Superior temporal gyrus (tissue), 1 donor: ENCODE measurements at regions not wholly inside any gene's neighbourhood (a gene's known extent, or its start where the extent isn't known, plus 50 kb on each side); places are given as distances from the start of the nearest gene placed in this dataset.
A peak's percentile ranks its signal among the peaks of the same experiment; 100 is the strongest.
"Not testable (repeated sequence)": the region's sequence is repeated elsewhere in the genome, so short reads cannot be mapped to it uniquely, and the experiment has no call there.

Experiments
- DNase-seq: peaks from one replicate; pipeline ENCODE4 v3.0.0-alpha.2; 2016; ENCODE audit errors: extremely low spot score

- not testable (repeated sequence) for DNase-seq
These were observed 134.2 kb upstream of the BASP1 start for GRCh38 chr5:17083276-17083675.

- no peak for DNase-seq
These were observed 130.4 kb upstream of the BASP1 start for GRCh38 chr5:17087035-17087434.

GRCh38 chr5:17088051-17088450, 129.4 kb upstream of the BASP1 start:
- no peak for DNase-seq

GRCh38 chr5:17089001-17089400, 128.4 kb upstream of the BASP1 start:
- no peak for DNase-seq

- no peak for DNase-seq
These were observed 127.7 kb upstream of the BASP1 start for GRCh38 chr5:17089690-17090089.

- DNase-seq, result no peak
These were observed 126.6 kb upstream of the BASP1 start for GRCh38 chr5:17090839-17091238.

- DNase-seq, result no peak
These were observed 122.6 kb upstream of the BASP1 start for GRCh38 chr5:17094830-17095229.

GRCh38 chr5:17096952-17097695, 120.3 kb upstream of the BASP1 start:
- DNase-seq, result no peak

GRCh38 chr5:17099946-17100345, 117.5 kb upstream of the BASP1 start:
- DNase-seq, result no peak

- no peak for DNase-seq
These were observed 114.0 kb upstream of the BASP1 start for GRCh38 chr5:17103461-17103860.

GRCh38 chr5:17105744-17106418, 111.5 kb upstream of the BASP1 start:
- no peak for DNase-seq

- no peak for DNase-seq
These were observed 110.9 kb upstream of the BASP1 start for GRCh38 chr5:17106521-17106920.

- not testable (repeated sequence) for DNase-seq
These were observed 105.2 kb upstream of the BASP1 start for GRCh38 chr5:17112091-17112716.

- no peak for DNase-seq
These were observed 104.1 kb upstream of the BASP1 start for GRCh38 chr5:17113174-17113958.

GRCh38 chr5:17114233-17114632, 103.2 kb upstream of the BASP1 start:
- DNase-seq, result no peak

- no peak for DNase-seq
These were observed 102.5 kb upstream of the BASP1 start for GRCh38 chr5:17114715-17115599.

GRCh38 chr5:17115855-17116254, 101.6 kb upstream of the BASP1 start:
- no peak for DNase-seq

- peak; percentile 40 for DNase-seq
These were observed 98.8 kb upstream of the BASP1 start for GRCh38 chr5:17118631-17119030.

GRCh38 chr5:17120209-17120608, 97.2 kb upstream of the BASP1 start:
- no peak for DNase-seq

GRCh38 chr5:17121776-17122175, 95.7 kb upstream of the BASP1 start:
- DNase-seq, result no peak

GRCh38 chr5:17123010-17123409, 94.4 kb upstream of the BASP1 start:
- no peak for DNase-seq
